ENCODE measurements at regions not wholly inside any gene's neighbourhood (a gene's known extent, or its start where the extent isn't known, plus 50 kb on each side); places are given as distances from the start of the nearest gene placed in this dataset.

- DNase-seq (ENCODE audit: insufficient read length) (no peak), FAIRE-seq (no peak)
- no peak for TF ChIP-seq POLR2A (IDR thresholded peaks at IDR 0.05; ENCODE audit: low read depth, low read length)
- TF ChIP-seq TAF1 (IDR thresholded peaks at IDR 0.05; ENCODE audit: borderline replicate concordance, low read depth, low read length) = no peak
- no peak for TF ChIP-seq POLR2AphosphoS5 (IDR thresholded peaks at IDR 0.05; ENCODE audit: low read depth, low read length)
Observed at GRCh38 chr5:89044674-89045200, 161.8 kb upstream of the MEF2C start.

DNA sequence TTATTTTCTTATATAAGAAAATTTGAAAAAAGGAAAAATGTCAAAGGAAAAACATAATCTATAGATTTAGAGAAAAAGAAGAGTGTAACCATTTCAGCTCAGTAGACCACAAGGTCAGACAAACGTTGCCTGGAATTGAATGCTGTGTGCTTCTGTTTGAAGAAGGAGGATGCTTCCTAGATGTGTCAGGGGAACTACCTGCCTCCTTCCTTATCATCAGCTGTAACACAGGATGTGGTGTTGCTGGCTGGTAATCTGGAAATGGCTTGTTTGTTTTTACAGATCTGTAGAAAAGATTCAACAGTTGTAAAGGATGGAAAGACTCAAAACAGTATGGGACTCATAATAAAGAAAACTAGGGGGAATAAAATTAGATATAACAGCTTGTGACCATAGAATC lies 160.7 kb upstream of the MEF2C start:
- FAIRE-seq (peak; percentile 62), DNase-seq (ENCODE audit: insufficient read length) (no peak)
- TF ChIP-seq POLR2AphosphoS5 (IDR thresholded peaks at IDR 0.05; ENCODE audit: low read depth, low read length) (no peak), POLR2A (IDR thresholded peaks at IDR 0.05; ENCODE audit: low read depth, low read length) (no peak), TAF1 (IDR thresholded peaks at IDR 0.05; ENCODE audit: borderline replicate concordance, low read depth, low read length) (no peak)

DNA sequence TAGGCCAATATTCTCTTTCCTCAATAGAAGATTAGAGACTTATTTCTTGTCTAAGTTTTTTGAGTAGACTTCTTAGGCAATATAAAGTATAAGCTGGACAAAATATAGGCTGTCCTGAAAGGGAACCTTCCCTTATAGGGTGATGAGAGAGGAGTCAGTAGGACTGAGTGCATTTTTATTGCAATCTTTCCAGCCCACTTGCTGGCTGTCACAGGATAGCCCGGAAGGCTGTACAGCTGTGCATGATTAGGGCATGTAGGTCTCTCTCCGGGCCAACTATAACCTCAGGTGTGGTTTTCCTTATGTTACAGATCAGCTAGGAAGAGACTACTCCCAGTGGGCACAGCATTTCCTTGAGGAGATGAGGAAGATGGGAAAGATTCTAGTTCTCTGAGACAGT lies 159.8 kb upstream of the MEF2C start:
- no peak for DNase-seq (ENCODE audit: insufficient read length)
- FAIRE-seq = no peak
- TF ChIP-seq TAF1 (IDR thresholded peaks at IDR 0.05; ENCODE audit: borderline replicate concordance, low read depth, low read length) = no peak
- no peak for TF ChIP-seq POLR2AphosphoS5 (IDR thresholded peaks at IDR 0.05; ENCODE audit: low read depth, low read length)
- no peak for TF ChIP-seq POLR2A (IDR thresholded peaks at IDR 0.05; ENCODE audit: low read depth, low read length)

DNA sequence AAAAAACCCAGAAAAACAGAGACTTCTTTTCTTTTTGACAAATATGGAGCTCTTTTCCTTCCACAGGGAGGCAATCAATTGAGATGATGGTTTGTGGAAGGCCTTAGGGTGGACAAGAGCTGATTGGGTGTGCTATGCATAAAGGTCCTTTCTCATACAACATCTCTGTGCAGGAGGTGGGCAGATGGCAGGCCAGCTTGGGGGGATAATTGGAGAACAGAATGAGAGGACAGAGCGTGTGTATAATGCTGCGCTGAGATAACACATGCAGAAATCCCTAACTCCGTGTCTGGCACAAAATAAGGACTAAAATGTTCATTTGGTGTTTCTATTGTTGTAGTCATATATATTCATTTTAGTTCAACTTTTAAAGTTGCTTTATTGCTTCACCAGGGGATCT lies 159.0 kb upstream of the MEF2C start:
- no peak for FAIRE-seq
- TF ChIP-seq POLR2A (IDR thresholded peaks at IDR 0.05; ENCODE audit: low read depth, low read length) = no peak
- TF ChIP-seq TAF1 (IDR thresholded peaks at IDR 0.05; ENCODE audit: borderline replicate concordance, low read depth, low read length) = no peak
- no peak for TF ChIP-seq POLR2AphosphoS5 (IDR thresholded peaks at IDR 0.05; ENCODE audit: low read depth, low read length)
- DNase-seq (ENCODE audit: insufficient read length) = no peak

DNA sequence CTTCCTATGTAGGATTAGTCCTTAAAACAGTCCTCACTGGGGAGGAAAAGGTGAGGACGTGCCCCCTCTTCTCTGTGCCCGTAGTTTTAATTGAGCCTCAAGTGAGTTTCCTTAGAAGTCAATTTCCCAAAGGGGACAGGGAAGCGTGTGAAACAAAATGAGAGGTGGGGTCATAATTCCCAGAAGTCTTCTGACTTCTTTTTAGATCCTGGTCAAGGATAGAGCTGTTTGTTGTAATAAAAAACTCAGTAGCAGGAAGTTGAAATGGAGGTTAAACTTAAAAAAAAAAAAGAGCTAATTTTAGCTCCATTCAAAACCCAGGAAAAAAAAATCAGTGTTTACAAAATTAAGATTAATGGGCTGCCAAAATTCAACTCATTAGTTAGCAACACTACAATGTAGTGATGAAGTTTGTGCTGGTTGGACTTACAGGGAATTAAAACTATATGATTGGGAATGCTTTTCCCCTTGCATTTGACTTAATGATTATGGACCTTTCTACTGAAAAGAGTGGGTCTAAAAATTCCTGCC lies 158.3 kb upstream of the MEF2C start:
- TF ChIP-seq TAF1 (IDR thresholded peaks at IDR 0.05; ENCODE audit: borderline replicate concordance, low read depth, low read length) = no peak
- FAIRE-seq = no peak
- no peak for DNase-seq (ENCODE audit: insufficient read length)

DNA sequence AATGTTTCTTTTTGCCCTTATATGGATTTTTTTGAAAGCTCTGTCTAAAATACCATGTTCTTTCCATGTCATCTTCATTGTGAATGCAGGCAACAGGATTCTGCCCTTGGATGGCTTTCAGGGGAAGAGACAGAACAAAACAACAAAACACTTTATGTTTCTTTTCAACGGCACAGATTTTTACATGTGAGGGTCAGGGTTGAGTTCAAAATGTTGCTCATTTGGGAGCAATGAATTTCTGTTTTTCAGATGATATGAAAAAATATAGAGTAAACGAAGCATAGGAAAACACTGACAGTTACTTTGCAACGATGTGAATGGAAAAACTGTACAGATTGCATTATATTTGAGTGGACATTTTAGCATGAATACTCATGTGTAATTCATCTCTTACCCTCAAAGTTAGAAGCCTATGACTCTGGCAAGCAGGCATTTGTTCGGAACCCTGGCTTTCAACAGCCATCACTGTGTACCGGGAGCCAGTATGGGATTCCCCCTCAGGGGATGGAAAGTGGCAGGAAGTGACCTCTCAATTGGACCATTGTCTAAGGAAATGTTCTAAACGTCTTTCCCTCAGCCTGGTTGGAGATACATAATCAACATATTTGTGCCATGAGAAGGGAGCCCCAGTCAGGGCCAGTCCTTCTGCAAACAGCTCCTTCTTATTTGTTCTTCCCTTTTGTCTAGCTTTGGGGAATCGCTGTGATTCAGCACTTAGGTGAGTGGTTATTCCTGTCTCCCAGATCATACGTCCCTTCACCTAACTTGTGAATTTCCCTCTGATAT lies 153.9 kb upstream of the MEF2C start:
- no peak for DNase-seq (ENCODE audit: insufficient read length)
- TF ChIP-seq POLR2A (IDR thresholded peaks at IDR 0.05; ENCODE audit: low read depth, low read length) (no peak), TAF1 (IDR thresholded peaks at IDR 0.05; ENCODE audit: borderline replicate concordance, low read depth, low read length) (no peak), POLR2AphosphoS5 (IDR thresholded peaks at IDR 0.05; ENCODE audit: low read depth, low read length) (no peak)
- FAIRE-seq = no peak

DNA sequence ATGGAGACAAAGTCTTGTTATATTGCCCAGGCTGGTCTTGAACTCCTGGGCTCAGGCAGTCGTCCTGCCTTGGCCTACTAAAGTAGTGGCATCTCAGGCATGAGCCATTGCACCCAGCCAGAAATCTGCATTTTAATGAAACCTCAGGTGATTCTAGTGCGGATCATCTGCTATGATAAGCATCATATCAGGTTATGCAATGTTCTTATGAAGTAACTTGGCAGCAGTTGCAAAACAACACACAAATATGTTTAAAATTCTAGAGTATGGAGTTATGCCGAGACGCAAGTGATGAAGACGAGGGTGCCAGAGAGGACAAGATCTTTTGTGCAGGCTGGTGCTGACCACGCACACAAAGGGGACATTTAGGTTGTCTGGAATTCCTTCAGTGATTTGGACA lies 153.2 kb upstream of the MEF2C start:
- TF ChIP-seq POLR2A (IDR thresholded peaks at IDR 0.05; ENCODE audit: low read depth, low read length) (no peak), POLR2AphosphoS5 (IDR thresholded peaks at IDR 0.05; ENCODE audit: low read depth, low read length) (no peak), TAF1 (IDR thresholded peaks at IDR 0.05; ENCODE audit: borderline replicate concordance, low read depth, low read length) (no peak)
- DNase-seq (ENCODE audit: insufficient read length) = no peak
- FAIRE-seq = no peak

GRCh38 chr5:89034588-89034987 lies 151.6 kb upstream of the MEF2C start:
- TF ChIP-seq POLR2A (IDR thresholded peaks at IDR 0.05; ENCODE audit: low read depth, low read length) = no peak
- TF ChIP-seq POLR2AphosphoS5 (IDR thresholded peaks at IDR 0.05; ENCODE audit: low read depth, low read length) = no peak
- TF ChIP-seq TAF1 (IDR thresholded peaks at IDR 0.05; ENCODE audit: borderline replicate concordance, low read depth, low read length) = no peak
- no peak for DNase-seq (ENCODE audit: insufficient read length)
- no peak for FAIRE-seq

GRCh38 chr5:89030798-89031197 lies 147.8 kb upstream of the MEF2C start:
- FAIRE-seq (no peak), DNase-seq (ENCODE audit: insufficient read length) (no peak)
- no peak for TF ChIP-seq POLR2AphosphoS5 (IDR thresholded peaks at IDR 0.05; ENCODE audit: low read depth, low read length)
- TF ChIP-seq POLR2A (IDR thresholded peaks at IDR 0.05; ENCODE audit: low read depth, low read length) = no peak
- TF ChIP-seq TAF1 (IDR thresholded peaks at IDR 0.05; ENCODE audit: borderline replicate concordance, low read depth, low read length) = no peak

DNA sequence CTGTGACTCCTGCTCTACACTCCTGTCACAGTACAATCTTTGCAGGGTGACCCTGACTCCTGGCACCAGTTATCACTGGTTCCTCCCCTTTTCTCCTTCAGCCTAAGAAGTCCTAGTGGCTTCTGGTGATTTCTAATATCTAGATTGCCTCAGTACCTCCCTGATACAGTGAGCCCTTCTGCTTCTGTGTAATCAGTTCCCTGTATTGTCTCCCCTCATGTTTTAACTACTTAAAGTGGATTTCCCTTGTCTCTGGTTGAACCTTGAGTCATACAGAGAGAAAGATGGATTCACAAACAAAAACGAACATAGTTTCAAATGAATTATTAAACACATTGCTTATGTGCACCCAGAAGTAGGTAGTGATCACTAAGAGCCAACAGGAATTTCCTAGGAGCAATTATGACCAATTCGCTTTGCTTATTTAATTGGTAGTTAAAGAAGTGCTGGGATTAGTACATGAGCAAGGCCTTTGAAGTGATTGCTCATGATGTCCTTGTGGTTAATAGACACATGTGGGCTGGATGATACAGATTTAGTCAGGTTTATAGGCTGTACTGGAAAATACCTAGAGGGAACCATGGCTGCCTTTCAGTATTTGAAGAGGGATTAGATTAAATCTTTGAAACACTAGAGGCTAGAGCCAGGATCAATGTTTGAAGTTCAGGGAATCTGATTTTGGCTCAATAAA lies 145.8 kb upstream of the MEF2C start:
- no peak for DNase-seq (ENCODE audit: insufficient read length)
- no peak for TF ChIP-seq POLR2AphosphoS5 (IDR thresholded peaks at IDR 0.05; ENCODE audit: low read depth, low read length)
- no peak for TF ChIP-seq TAF1 (IDR thresholded peaks at IDR 0.05; ENCODE audit: borderline replicate concordance, low read depth, low read length)
- TF ChIP-seq POLR2A (IDR thresholded peaks at IDR 0.05; ENCODE audit: low read depth, low read length) = no peak
- no peak for FAIRE-seq

DNA sequence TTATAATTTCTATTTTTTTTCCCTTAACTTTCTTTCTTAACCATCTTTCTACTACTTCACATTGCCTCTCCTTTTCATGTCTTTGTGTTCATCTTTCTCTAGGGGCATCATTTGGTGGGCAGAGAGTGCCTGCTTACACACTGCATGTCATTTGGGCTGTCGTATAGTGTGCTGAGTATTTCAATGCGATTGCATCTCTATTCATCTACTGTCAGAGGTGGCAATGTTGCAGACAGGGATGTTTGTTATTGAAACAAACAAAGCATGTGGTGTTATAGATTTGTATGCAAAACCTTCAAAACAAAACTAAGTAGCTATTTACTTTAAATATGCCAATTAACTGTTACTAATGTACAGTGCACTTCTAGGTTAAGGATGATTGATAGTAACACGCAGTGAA lies 141.1 kb upstream of the MEF2C start:
- TF ChIP-seq POLR2AphosphoS5 (IDR thresholded peaks at IDR 0.05; ENCODE audit: low read depth, low read length) (no peak), TAF1 (IDR thresholded peaks at IDR 0.05; ENCODE audit: borderline replicate concordance, low read depth, low read length) (no peak), POLR2A (IDR thresholded peaks at IDR 0.05; ENCODE audit: low read depth, low read length) (no peak)
- DNase-seq (ENCODE audit: insufficient read length) (no peak), FAIRE-seq (peak; percentile 72)

Measured in GM12892 (cell line).